ENCODE measurements at regions not wholly inside any gene's neighbourhood (a gene's known extent, or its start where the extent isn't known, plus 50 kb on each side); places are given as distances from the start of the nearest gene placed in this dataset.
"Not testable (repeated sequence)": the region's sequence is repeated elsewhere in the genome, so short reads cannot be mapped to it uniquely, and the experiment has no call there.

GRCh38 chr4:85168234-85168834 is 201.8 kb upstream of the WDFY3 start:
- no peak for FAIRE-seq

GRCh38 chr4:85170241-85170640 is 203.8 kb upstream of the WDFY3 start:
- FAIRE-seq, result no peak

GRCh38 chr4:85175190-85175589 is 208.7 kb upstream of the WDFY3 start:
- no peak for FAIRE-seq

GRCh38 chr4:85177092-85177491 is 210.6 kb upstream of the WDFY3 start:
- no peak for FAIRE-seq

- no peak for FAIRE-seq
Observed at GRCh38 chr4:85177679-85178078, 211.2 kb upstream of the WDFY3 start.

GRCh38 chr4:85180533-85180932 is 214.0 kb upstream of the WDFY3 start:
- FAIRE-seq, result no peak

GRCh38 chr4:85187106-85187505 is 220.6 kb upstream of the WDFY3 start:
- no peak for FAIRE-seq

- FAIRE-seq, result not testable (repeated sequence)
Observed at GRCh38 chr4:85196015-85196414, 229.5 kb upstream of the WDFY3 start.

- FAIRE-seq, result no peak
Observed at GRCh38 chr4:85200106-85200505, 233.6 kb upstream of the WDFY3 start.

GRCh38 chr4:85209161-85209560 is 242.7 kb upstream of the WDFY3 start:
- FAIRE-seq, result no peak

GRCh38 chr4:85210353-85210752 is 243.9 kb upstream of the WDFY3 start:
- FAIRE-seq, result no peak

- FAIRE-seq, result not testable (repeated sequence)
Observed at GRCh38 chr4:85216571-85216970, 250.1 kb upstream of the WDFY3 start.

GRCh38 chr4:85218756-85219155 is 252.3 kb upstream of the WDFY3 start:
- FAIRE-seq, result no peak

- no peak for FAIRE-seq
Observed at GRCh38 chr4:85221606-85222005, 253.3 kb upstream of the ARHGAP24 start.

GRCh38 chr4:85222561-85222960 is 252.4 kb upstream of the ARHGAP24 start:
- FAIRE-seq, result no peak

- FAIRE-seq, result no peak
Observed at GRCh38 chr4:85228264-85228663, 246.7 kb upstream of the ARHGAP24 start.

- FAIRE-seq, result no peak
Observed at GRCh38 chr4:85233516-85233915, 241.4 kb upstream of the ARHGAP24 start.

- FAIRE-seq, result no peak
Observed at GRCh38 chr4:85243857-85244256, 231.1 kb upstream of the ARHGAP24 start.

- FAIRE-seq, result no peak
Observed at GRCh38 chr4:85244638-85245037, 230.3 kb upstream of the ARHGAP24 start.

- FAIRE-seq, result no peak
Observed at GRCh38 chr4:85246055-85246454, 228.9 kb upstream of the ARHGAP24 start.

GRCh38 chr4:85250852-85251251 is 224.1 kb upstream of the ARHGAP24 start:
- no peak for FAIRE-seq

- FAIRE-seq, result no peak
Observed at GRCh38 chr4:85257817-85258370, 217.1 kb upstream of the ARHGAP24 start.

- FAIRE-seq, result no peak
Observed at GRCh38 chr4:85260064-85260463, 214.9 kb upstream of the ARHGAP24 start.

GRCh38 chr4:85265234-85265633 is 209.7 kb upstream of the ARHGAP24 start:
- FAIRE-seq, result no peak

- FAIRE-seq, result no peak
Observed at GRCh38 chr4:85268188-85268587, 206.8 kb upstream of the ARHGAP24 start.

All from A204.1 (cell line).